ENCODE measurements at regions not wholly inside any gene's neighbourhood (a gene's known extent, or its start where the extent isn't known, plus 50 kb on each side); places are given as distances from the start of the nearest gene placed in this dataset.

DNA sequence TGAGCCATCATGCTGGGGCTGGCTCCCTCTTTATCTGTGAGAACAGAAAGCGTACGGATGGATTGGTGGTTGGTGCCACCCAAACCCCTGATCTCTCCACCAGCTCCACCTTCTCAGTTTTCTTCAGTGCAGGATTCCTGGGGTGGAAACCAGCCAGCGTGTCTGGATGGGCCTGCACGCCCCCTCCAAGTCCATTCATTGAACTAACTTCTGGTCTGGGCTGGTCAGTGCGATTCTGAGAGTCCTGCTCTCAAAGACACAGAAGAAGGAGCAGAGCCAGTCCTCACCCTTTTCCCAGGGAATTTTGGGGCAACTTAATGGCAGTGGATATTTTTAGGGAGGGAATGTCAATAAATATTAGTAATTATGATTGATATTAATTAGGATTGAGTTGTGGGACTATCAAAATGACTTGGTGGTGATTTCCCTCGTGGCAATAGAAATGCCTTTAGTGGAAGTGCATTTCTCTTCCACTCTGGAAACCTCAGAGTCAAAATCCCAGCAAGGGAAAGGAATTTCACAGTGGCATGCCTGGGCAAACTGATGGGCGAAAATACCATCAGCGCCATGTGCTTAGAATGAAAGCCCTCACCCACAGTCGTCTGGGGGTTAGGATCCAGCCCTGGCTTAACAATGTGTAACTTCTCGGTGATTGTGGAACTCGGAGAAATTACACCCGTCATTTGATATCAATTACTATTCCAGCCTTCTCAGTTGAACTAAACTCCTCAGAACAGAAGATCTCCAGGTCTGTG is 69.3 kb upstream of the EEPD1 start:
- TF ChIP-seq ZFX (IDR thresholded peaks at IDR 0.05; ENCODE audit: borderline replicate concordance), result no peak
- TF ChIP-seq, protein P1, sequence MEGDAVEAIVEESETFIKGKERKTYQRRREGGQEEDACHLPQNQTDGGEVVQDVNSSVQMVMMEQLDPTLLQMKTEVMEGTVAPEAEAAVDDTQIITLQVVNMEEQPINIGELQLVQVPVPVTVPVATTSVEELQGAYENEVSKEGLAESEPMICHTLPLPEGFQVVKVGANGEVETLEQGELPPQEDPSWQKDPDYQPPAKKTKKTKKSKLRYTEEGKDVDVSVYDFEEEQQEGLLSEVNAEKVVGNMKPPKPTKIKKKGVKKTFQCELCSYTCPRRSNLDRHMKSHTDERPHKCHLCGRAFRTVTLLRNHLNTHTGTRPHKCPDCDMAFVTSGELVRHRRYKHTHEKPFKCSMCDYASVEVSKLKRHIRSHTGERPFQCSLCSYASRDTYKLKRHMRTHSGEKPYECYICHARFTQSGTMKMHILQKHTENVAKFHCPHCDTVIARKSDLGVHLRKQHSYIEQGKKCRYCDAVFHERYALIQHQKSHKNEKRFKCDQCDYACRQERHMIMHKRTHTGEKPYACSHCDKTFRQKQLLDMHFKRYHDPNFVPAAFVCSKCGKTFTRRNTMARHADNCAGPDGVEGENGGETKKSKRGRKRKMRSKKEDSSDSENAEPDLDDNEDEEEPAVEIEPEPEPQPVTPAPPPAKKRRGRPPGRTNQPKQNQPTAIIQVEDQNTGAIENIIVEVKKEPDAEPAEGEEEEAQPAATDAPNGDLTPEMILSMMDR (IDR thresholded peaks at IDR 0.05), result no peak
- H3K27ac ChIP-seq, result no peak overlapping the region

DNA sequence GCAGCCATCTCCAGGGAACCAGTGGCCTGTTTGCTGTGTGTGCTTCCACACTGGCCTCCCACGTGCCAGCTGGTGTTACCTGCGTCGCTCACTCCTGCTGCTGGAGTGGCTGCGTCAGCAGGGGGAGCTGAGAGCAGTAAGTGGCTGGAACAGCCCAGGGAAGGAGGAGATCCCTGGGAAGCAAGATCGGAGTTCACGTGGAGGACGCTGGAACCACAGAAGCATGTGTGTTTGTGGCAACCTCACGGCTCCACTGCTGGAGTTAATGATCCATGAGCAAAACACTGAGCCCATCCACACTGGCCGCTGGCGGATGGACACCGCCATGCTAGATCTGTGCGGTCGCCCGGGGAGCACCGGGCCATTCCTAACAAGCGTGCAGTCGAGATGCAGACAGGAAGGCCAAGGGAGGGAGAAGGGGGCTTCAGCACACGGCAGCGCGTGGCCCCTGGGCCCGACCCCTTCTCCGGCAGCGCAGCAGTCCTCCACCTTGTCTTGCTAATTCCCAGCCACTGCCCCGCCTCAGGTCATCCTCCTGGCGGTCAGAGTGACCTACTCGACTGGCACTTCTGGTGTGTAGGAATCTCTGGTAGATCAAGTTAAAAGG is 68.5 kb upstream of the EEPD1 start:
- TF ChIP-seq, protein P1 (IDR thresholded peaks at IDR 0.05), result peak; percentile 85
- no peak for TF ChIP-seq ZFX (IDR thresholded peaks at IDR 0.05; ENCODE audit: borderline replicate concordance)
- H3K27ac ChIP-seq, result no peak overlapping the region

DNA sequence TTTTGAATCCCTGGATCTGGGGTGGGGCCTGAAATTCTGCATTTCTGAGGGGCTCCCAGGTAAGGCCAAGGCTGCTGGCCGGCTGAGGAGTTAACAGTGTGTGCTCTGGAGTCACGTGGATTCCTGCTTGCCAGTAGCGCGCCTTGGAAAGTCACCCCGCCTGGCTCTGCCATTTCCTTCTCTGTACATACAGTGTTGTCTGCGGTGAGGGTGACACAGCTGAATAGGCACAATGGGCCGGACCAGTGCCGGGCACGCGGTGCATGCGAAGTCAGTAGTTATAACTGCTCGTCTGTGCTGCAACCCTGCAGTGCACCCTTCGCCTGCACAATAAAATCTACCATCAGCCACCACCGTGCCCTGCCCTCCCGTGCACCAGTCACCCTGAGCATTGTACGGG is 68.0 kb upstream of the EEPD1 start:
- TF ChIP-seq ZFX (IDR thresholded peaks at IDR 0.05; ENCODE audit: borderline replicate concordance), result no peak
- TF ChIP-seq, protein P1 (IDR thresholded peaks at IDR 0.05), result no peak
- H3K27ac ChIP-seq, result no peak overlapping the region

DNA sequence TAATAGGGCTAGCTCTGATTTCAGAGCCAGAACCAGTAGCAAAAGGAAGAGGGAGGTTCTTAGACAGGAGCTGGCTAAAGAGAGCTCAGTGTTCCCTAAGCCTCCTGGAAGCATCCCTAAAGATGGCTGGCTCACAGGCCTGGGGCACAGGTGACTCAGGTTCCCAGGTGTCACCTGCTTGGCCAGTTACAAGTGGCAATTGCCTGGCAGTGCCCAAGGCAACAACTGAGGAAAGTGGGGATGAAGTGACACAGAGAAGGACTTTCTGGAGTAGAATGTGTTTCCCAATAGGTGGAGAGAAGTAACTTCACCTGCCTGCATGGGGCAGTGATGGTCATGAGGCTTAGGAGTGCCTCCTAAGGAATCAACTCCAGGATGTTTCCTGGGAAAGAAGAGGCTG is 66.5 kb upstream of the EEPD1 start:
- TF ChIP-seq, protein P1 (IDR thresholded peaks at IDR 0.05), result no peak
- TF ChIP-seq ZFX (IDR thresholded peaks at IDR 0.05; ENCODE audit: borderline replicate concordance), result no peak

DNA sequence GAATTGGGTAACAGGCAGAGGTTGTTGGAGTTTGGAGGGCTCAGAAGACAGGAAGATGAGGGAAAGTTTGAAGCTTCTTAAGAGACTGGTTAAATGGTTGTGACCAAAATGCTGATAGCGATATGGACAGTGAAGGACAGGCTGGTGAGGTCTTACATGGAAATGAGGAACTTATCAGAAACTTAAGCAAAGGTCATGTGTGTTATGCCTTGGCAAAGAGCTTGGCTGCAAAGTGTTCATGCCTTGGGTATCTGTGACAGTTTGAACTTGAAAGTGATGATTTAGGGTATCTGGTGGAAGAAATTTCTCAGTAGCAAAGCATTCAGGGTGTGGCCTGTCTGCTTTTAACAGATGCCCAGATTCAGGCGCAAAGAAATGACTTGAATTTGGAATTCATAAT is 64.5 kb upstream of the EEPD1 start:
- H3K27ac ChIP-seq, result no peak overlapping the region
- TF ChIP-seq ZFX (IDR thresholded peaks at IDR 0.05; ENCODE audit: borderline replicate concordance), result no peak
- TF ChIP-seq, protein P1 (IDR thresholded peaks at IDR 0.05), result no peak

More for the DNA sequence above, 66.5 kb upstream of the EEPD1 start:
- H3K27ac ChIP-seq, result no peak overlapping the region

DNA sequence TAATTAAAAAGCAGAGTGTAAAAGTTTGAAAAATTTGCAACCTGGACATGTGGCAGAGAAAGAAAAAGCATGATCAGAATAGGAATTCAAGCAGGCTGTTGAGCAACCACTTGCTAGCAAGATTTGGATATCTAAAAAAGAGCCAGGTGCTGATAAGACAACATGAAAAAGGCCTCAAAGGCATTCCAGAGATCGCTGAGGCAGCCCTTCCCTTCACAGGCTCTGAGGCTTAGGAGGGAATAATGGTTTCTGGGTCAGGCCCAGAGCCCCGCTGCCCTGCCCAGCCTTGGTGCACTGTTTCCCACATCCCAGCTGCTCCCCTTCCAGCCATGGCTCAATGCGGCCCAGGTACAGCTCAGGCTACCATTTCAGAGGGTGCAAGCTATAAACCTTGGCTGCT is 64.1 kb upstream of the EEPD1 start:
- no peak overlapping the region for H3K27ac ChIP-seq
- no peak for TF ChIP-seq ZFX (IDR thresholded peaks at IDR 0.05; ENCODE audit: borderline replicate concordance)

DNA sequence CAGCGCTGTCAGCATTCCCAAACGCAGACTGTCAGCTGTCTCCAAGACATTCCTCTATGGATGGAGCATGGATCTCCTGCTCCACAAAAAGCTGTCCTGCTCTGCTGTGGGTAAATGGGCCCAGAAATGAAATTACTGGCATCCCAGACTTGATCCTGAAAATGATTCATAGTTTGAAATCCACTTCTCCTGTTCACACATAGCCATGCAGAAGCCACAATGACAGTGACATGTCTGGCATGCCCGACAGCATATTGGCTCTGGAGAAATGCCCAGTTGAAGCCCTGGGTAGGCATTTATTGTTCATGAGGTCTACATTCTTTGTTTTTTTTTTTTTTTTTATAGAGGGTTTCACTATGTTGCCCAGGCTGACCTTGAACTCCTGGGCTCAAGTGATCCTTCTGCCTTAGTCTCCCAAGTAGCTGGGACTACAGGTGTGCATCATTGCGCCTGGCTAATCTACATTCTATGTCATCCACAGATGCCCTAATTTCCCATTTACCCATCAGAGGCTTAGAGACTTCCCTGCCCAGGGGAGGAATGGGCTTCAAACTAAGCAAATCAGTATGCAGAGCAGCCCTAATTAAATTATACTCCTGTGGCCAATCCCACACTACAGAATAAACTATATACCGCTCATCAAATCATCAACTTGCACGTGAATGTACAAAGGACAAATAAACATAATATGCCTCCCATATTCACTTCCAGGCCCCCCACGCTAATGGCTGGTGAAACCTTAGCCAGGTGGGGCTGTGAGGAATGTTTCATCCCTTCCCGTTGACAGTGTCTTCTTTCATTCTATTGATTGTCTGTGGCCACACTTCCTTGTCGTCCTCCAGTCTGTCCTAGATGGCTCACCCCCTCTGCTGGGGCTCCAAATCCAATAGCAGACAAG is 61.8 kb upstream of the EEPD1 start:
- no peak for TF ChIP-seq ZFX (IDR thresholded peaks at IDR 0.05; ENCODE audit: borderline replicate concordance)
- TF ChIP-seq, protein P1 (IDR thresholded peaks at IDR 0.05), result no peak
- H3K27ac ChIP-seq, result no peak overlapping the region

Measured in 22Rv1 (cell line).